GM19043 (cell line): ENCODE measurements at regions not wholly inside any gene's neighbourhood (a gene's known extent, or its start where the extent isn't known, plus 50 kb on each side); places are given as distances from the start of the nearest gene placed in this dataset.

Experiments
- ATAC-seq: cut with Tn5 transposase; IDR thresholded peaks from one replicate; pipeline ENCODE4 v1.9.1; 2021; ENCODE audit warnings: low read depth; ENCODE audit not compliant: unreplicated experiment

DNA sequence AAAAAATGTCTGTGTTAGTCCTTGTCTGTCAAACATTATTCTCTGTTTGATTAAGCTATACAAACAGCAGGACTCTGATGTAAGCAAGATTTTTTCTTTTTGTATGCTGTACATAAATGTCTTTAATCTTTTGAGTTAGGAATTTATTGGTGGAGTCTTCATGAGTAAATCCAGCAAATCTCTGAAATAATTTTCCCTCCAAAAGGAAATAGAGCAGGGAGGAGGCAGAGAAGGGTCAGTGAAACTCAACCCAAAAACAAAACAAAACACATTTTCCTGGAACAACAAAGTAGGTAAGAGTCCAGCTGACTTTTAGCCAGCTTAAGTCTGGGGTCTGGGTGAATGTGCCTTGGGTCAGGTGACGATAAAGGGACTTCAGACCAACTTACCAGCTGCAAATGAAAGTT, 113.7 kb downstream of the FOXA2 start:
- no peak for ATAC-seq

DNA sequence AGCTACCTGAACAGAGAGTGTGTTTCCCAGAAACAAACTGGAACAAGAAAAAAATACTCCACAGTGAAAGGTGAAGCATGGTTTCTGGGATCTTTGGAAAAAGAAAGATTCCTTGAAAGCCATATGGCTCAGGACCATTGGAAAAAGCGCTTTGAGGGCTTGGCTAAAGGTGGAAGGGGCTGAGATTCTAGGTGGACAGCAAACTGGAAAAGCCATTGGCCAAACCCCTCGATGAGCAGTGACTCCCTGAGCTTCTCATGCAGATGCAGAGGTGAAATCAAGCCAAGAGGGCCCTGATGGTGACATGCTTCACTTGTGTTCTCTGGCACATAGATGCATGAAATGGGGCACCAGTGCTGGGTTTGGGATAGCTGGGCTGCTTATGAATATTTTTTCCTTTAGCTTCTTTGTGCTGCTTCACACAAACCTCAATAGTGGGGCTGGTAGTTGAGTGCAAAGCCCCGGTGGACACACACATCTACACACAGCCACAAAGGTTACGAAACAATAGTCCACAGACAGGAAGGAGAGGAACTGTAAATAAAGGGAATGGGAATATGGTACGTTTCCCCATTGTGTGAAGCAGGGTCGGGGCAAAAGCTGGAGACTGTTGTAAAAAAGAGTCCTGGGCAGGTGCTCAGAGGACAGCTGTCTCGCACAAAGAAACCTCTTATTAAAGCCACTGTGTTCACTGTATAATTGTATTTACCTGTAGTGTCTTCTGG, 117.8 kb downstream of the FOXA2 start:
- ATAC-seq = no peak

DNA sequence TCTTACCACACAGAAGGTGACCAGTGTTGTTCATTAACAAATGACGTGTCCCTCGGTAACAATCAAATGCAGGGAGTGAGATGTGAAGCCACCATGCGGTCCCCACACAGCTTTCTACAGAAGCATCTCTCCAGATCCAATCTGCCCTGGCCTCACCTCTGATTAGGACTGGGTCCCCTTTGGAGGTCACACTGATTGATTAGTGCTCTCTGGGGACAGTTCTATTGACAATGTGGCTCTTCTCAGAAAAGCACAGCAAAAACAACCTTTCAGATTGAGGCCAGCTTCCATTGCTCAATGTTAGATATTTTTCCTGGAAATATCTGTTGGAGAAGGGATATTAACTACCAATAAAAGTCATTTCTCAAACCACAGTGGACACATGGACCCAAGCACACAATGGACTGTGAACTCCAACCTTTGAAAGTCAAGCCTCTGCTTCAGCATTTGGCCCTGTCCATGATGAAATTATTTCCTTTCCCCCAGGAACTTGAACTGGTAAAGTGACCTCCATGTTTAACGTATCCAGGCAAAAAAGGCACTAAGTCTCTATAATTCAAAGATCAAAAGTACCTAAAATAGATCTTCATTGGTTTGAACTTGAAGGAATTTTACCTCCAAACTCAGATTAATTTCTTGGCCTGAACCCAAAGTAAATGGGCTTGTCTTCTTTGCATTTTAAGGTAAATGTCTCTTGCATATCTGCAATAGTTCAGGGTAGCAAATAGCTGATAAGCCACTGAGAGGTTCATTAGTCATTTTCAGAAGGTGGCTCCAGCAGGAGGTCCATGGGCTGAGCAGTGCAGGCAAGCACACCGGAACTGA, 118.5 kb downstream of the FOXA2 start:
- ATAC-seq = no peak

DNA sequence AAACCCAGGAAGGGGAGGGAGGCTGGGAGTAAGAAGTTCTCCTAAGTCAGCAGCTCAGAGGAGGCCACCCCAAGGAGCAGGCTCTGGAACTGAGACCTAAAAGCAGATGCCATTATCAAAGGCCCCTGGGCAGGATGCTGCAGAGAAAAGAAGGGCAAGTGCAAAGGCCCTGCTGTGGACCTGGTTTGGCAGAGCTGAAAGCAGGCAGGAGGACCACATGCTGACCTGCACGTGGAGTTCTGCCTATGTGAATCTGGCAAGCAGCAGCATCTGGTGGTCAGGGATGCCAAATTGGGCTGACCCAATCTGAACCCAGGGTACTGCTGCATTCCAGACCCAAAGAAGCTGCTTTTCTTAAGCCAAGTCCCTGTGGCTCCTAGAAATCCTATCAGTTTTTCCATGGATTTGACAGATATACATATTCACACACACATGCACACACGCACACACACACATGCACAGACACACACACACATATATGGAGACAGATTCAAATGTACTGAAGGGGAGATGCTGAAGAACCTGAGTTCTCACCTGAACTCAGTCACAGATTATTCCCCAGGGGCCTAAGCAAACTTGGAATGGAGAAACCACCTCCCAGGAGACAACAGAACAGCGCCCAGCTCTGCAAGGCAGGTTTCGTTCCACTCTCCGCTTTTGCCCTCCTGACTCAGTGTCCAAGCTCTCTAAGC, 119.9 kb downstream of the FOXA2 start:
- no peak for ATAC-seq

DNA sequence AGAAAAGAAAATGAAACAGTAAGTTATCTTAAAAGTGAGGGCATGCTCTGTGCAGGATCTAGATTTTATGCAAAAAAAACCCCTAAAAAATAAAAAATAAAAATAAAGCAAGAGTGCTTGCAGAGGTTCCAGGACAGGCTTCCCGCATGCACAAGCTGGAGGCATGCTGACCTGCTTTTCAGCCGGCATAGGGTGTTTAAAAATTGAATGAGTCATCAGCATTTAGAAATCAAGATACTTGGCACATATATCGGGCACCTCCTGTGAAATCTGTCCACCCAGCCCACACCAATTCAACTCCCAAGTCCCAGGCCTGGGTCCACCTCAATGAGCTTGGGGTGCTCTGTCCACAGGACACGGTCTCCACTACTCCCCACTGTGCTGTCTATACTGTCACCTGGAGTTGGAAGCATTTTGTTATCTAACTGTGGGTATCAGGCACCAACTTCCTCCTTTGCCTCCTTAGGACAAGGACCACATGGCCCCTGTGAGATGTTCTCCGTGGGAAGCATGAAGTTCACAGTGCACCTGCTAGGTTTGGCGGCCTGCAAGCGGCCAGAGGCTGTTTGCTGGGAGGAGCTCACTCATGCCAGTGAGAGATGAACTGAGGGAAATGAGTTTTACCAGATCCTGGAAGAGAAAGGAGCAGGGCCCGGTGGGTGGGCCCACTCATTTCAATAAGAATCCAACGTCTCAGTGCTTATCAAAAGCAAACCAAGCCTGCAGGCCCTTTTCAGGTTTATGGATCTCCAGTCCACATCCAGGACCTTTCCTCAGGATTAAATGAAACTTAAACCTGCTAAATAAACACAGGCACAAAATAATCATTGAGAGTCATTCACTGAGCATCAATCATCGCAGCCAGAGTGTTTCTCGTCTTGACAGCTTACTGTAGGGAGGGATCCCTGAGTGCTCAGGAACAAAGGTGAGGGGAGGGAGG, 121.1 kb downstream of the FOXA2 start:
- ATAC-seq = no peak

DNA sequence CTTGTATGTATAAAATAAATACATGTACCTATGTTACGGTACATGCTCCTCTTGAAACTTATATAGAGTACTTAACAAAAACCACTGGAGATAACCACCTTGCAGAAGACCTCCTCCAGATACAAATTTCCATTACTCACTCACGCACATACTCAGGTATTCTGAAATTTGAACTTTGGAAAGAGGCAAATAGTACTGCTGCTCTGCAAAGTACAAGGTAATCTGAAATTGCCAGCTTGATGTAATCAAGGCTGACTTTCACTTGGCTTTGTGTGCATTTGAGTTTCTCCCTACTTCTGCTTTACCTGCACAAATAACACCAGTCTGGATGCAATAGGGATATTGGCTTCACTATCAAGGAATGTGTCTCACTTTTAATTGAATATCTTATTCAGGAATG, 123.6 kb downstream of the FOXA2 start:
- ATAC-seq = no peak

DNA sequence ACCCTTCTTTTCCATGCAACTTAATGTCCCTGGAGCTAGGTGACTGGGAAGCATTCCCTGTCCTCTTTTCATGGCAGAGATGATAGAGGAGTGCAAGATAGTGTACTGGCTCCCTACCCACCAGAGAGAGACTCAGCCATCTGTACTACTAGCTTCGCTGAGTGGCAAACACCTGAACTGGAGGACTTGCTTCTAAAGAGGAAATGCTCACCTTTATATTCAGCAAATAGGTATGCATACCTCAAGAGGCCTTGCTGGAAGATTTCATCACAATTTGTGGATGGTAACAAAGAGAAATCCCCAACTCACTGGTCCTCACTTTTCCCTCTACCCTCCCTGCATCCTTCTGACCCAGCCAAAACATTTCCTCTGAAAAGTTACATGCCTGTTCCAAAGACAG, 124.1 kb downstream of the FOXA2 start:
- no peak for ATAC-seq

DNA sequence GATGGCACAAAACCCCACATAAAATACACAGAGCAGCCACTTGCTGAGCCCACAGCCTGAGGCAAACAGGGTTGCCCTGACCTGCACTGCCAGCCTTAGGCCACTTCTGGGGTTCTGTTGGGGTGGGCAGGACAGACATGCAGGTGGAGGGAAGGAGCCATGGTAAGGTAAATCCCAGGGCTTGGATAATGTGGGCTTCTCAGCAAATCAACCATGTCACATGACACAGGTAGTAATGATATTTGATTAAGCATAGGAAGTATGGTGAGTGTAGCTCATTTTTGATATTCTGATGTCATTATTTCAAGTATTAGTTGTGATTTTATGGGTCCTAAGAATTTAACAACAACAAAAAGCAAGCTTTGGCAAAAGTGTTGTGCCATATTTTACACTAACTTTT, 124.6 kb downstream of the FOXA2 start:
- no peak for ATAC-seq

DNA sequence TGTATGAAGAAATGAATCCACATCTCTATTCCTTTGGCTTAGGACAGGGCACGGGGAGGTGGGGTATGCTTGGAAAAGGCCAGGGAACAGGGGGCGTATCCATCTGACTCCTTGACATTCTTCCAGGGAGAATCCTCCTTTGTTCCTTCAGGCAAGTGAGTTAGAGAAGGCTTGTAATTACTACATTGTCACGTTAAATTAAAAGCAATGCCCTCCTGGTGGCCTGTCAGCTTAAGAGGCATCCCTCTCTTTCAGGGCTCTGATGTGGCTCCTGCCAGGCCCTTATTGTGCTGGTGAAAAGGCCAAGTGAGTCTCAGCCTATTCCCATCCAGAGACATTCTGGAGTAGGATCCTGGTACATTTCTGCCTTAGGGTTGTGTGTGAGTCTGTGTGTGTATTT, 128.3 kb downstream of the FOXA2 start:
- no peak for ATAC-seq

DNA sequence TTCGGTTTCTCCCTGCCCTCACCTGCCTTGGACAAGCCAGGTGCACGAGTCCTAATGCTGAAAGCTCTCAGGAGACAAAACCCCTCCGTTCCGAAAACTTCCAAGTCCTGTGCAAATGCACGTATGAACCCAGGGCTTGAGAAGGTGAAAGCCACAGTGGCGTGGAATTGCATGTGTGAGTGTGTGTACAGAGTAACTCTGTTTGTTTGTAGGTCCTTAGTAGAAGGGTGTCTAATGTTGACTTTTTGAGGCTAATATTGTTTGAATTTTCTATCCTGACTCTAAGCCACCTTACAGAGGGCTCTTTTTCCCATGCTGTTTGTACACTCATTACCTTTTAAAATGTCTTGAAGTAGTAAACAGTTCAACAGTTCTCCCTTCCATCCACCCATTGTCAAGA, 129.1 kb downstream of the FOXA2 start:
- no peak for ATAC-seq

DNA sequence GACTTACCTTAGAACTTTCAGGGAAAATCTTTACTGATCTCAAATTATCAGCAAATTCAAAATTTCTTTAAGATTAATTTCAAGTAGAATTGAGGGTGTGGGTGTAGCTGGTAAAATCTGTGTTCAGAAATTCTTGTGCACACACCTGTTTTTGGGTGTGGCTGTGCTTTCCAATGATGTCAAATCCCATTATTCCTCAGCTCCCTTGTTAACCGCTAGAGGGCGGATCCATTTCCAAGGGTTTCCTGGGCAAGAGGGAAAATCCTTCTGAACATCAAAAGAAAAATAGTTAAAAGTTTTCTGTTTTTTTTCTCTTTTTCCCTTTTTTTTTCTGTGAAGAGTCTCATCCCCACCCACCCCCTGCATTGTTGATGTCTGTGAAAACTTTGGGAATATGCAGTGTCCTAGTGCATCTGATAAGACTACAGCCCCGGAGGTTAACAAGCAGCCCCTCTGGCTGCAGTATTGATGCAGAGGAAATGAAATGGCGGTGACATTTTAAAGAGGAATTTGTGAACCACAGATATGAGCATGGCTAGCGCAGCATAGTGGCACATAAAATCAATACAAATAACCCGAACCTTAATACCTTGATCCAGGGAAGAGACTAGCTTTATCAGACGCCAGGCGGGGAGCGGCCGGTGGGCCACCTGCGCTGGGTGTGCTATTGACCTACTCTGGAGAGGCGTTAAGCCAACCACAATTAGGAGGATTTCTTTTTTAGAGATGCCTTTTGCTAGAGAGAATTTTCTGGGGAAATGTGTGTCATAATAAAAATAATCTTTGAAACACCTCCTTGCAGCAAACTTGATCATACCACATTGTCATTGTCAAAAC, 130.9 kb downstream of the FOXA2 start:
- no peak for ATAC-seq

DNA sequence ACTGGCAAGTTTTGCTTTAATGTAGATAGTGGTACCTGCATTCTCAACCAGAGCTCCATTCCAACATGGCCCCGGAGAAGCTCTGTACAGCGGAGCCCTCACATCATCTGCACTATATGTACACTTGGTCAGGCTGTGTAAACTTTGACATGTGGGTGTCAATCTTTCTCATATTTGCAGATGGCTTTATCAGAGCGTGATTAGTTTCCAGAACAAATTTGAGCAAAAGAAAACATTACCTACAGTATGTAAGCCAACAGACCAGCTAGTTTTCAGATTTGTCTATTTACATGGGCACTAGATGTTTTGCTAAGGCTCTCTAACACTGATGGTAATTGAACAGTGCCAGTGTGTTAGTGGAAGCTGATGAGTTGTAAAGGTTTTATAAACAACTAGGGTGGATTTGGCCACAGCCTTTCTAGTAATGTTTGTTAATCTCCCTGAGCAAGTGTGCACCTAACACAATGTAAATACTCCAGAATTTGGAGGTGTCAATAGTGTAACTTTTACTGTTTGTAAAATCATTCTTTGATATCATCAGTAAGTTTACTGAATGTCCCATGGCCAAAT, 131.8 kb downstream of the FOXA2 start:
- no peak for ATAC-seq

DNA sequence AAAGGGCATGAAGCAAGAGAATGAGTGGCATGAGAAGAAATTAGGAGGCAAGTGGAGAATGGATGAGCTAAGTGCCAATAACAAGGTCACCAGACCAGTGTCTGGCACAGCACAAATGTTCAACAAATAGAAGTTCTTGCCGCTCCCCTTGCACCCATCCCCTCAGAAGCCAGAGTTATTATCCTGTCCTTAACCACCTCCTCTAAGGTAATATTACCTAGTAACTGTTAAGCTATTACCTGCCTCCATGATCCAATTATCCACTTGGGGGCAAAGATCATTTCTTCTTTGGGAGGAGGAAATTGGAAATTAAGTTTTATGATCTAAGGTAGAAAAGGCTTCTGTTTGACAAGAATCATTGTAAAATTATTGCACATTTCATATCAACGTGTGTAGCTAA, 133.8 kb downstream of the FOXA2 start:
- ATAC-seq = no peak

DNA sequence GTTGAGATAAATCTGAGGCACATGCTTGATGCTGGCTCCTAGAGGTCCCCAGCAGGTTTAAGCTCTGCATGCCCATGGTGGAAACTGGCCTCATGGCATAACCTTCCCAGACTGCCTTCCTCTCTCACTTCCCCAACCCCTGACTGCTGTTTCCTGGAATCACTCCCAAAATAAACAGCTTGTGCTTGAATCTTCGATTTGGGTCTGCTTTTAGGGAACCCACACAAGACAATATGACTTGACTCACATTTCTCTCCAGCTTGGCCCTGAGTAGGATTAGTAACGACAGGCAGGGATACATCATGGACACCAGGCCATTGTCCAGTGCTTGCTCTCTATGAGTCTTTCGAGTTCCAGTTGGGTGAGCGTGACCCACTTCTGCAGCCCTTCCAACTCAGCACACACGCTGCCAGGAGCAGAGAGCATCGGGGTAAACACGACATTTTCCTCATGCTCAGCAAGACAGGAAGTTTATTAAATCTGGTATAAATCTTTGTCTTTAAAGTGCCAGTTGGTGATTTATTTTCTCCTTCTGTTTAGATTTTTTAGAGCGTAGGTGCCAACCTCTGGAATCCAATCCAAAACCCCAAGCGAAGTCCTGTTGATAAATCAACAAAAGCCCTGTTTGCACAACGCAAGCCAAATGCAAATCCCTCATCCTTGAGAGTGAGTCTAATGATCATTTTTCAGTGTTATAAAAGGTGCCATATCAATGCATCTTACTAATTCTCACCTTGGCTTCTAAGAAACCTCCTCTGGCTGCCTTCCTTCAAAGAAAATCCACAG, 135.0 kb downstream of the FOXA2 start:
- ATAC-seq = no peak

DNA sequence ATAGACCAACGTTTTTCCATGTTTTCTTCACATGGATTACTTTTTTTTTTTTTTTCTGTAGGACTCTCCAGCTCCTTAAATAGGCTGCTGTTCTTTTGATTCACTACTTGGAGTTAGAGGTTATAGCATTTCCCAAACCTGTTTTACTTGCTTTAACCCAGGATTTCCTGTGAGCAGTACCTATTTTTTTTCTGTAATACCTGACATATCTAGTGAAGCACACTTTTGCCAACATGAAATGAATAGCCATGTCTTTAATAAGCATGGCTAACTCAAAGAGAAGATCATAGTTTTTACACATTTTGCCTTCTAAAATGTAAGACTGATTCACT, 137.0 kb downstream of the FOXA2 start:
- no peak for ATAC-seq

DNA sequence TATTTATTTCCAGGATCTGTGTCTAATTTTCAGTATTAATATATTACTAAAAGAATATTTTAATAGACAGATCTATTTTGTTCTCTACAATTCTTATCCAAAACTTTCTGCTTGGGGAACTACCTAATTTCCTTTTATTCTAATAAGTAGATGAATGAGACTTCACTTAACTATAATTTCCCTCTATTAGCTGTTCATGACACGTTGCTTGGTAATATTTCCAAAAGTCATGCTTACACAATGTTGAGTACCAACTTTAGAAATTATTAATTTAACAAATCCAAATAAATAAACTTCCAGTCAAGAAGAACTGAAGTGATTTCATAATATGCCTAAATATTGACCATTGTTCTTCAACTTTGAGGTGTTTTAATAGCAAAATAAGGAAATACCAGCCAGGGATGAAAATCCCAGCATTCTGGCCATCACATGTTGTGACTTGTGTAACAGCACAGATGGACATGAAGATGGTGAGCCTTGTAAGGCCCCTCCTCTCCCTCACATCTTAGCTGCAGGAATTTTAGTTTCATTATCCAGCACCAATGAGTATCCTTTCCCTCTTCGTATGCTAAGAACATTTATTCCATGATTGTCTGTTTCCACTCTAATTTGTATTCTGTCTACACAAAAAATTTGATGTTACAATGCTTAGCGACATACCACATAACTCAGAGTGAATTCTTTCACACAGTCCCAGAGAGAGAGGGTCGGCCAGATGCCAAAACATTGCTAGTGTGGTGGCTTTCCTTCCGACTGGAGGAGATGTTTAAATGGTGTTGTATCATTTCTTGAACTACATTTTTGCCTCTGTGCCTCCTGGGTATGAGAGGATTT, 137.5 kb downstream of the FOXA2 start:
- ATAC-seq = no peak

DNA sequence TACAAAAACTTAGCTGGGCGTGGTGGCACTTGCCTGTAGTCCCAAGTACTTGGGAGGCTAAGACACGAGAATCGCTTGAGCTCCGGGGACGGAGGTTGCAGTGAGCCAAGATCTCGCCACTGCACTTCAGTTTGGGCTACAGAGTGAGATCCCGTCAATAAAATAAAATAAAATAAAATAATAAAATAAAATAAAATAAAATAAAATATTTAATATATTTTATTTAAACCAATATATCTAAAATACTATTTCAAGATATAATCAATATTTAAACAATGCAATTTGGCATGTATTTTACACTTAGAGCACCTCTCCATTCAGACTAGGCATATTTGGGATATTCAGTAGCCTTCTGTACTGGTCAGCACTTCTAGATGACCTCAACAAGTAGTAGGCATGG, 142.1 kb downstream of the FOXA2 start:
- no peak for ATAC-seq

DNA sequence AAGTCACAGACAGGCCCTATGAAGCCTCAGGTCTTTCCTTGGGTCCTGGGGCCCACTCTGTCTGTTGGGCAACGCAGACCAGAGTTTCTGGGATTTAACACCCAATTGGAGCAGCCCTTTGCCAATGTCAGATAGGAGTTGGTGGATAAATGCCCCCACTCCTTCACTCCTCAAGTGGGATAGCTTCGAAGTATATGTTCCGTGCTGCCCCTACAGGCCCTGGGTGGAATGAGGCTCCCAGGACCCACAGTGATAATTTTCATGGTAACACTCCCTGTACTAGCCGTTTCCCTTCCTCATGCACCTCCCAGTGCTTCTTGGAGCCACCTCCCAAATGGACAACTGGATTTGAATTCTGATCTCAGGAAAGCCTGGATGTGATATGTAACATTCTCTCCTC, 145.4 kb downstream of the FOXA2 start:
- no peak for ATAC-seq
